ENCODE measurements at regions not wholly inside any gene's neighbourhood (a gene's known extent, or its start where the extent isn't known, plus 50 kb on each side); places are given as distances from the start of the nearest gene placed in this dataset.
"Not testable (repeated sequence)": the region's sequence is repeated elsewhere in the genome, so short reads cannot be mapped to it uniquely, and the experiment has no call there.

DNA sequence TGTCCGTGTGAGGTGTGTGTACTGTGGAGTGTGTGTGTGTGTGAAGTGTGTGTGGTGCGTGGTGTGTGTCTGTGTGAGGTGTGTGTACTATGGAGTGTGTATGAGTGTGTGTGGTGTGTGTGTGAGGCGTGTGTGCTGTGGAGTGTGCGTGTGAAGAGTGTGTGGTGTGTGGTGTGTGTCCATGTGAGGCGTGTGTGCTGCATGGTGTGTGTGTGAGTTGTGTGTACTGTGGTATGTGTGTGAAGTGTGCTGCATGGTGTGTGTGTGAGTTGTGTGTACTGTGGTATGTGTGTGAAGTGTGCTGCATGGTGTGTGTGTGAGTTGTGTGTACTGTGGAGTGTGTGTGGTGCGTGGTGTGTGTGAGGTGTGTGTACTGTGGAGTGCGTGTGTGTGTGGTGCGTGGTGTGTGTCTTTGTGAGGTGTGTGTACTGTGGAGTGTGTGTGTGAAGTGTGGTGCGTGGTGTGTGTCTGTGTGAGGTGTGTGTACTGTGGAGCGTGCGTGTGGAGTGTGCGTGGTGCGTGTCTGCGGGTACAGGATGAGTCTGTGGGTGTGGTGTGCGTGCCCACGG, 82.4 kb upstream of the PRR5 start:
- H3K27me3 Mint-ChIP-seq (ENCODE audit: low read depth); H3K4me1 Mint-ChIP-seq (ENCODE audit: low read depth); H3K4me3 Mint-ChIP-seq; H3K27ac Mint-ChIP-seq; CTCF ChIA-PET; H3K9me3 Mint-ChIP-seq; DNase-seq; H3K36me3 Mint-ChIP-seq (ENCODE audit: low read depth): not testable (repeated sequence)
- intact Hi-C loops (cut with micrococcal nuclease): loop anchor here (5.0 to 10.0 kb wide), 2 partner anchors 285 to 437 kb away; partner anchors contain the start of gene PARVG

DNA sequence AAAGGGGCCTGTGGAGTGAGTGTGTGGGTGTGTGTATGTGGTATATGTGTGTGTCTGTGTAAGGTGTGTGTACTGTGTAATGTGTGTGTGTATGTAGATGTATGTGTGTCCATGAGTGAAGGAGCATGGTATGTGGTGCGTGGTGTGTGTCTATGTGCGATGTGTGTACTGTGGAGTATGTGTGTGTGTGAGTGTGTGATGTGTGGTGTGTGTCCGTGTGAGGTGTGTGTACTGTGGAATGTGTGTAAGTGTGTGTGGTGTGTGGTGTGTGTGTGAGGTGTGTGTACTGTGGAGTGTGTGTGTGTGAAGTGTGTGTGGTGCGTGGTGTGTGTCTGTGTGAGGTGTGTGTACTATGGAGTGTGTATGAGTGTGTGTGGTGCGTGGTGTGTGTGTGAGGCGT, 83.1 kb upstream of the PRR5 start:
- H3K27ac Mint-ChIP-seq; CTCF ChIA-PET; DNase-seq; H3K4me1 Mint-ChIP-seq (ENCODE audit: low read depth); H3K9me3 Mint-ChIP-seq; H3K36me3 Mint-ChIP-seq (ENCODE audit: low read depth); intact Hi-C loops (cut with micrococcal nuclease); H3K27me3 Mint-ChIP-seq (ENCODE audit: low read depth); H3K4me3 Mint-ChIP-seq: not testable (repeated sequence)

DNA sequence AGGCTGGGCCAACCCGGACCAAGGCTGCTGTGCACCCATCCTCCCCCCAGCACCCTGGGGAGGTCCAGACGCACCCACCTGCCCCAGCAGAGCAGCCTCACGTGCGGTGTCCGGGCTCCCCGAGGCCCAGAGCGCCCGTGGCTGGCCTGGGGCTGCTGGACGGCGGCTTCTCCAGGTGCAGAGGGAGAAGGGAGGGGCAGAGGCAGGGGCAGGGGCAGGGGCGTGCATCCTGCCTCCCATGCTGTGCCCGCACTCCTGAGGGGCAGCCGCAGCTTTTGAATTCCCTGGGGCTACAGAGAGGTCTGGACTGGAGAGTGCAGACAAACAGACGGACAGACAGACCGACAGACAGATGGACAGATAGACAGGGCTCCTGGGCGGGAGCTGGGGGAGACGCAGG, 83.6 kb upstream of the PRR5 start:
- Mint-ChIP-seq H3K36me3 (ENCODE audit: low read depth) (no peaks in the 10 kb centered on the region), H3K9me3 (peaks cover 10% of the 10 kb centered on the region), H3K4me3 (no peak overlapping the region), H3K27ac (no peak overlapping the region), H3K27me3 (ENCODE audit: low read depth) (no peaks in the 10 kb centered on the region), H3K4me1 (ENCODE audit: low read depth) (peaks cover 5% of the 10 kb centered on the region)
- intact Hi-C loops (cut with micrococcal nuclease): no loop called here
- CTCF ChIA-PET: no interaction called here
- DNase-seq: no peak

DNA sequence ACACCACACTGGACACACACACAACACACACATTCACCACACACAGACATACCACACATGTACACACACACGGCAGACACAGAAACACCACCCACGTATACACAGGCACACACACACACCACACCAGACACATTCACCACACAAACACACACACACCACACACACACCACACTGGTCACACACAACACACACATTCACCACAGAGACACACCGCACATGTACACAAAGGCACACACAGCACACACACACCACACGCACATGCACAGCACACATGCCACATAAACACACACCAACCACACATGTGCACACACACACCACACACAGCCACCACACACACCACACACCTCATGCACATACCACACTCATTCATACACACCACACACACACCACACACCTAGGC, 84.2 kb upstream of the PRR5 start:
- H3K9me3 Mint-ChIP-seq: peaks cover 16% of the 10 kb centered on the region
- H3K27ac Mint-ChIP-seq: no peak overlapping the region
- H3K4me1 Mint-ChIP-seq (ENCODE audit: low read depth): peaks cover 5% of the 10 kb centered on the region
- CTCF ChIA-PET: no interaction called here
- intact Hi-C loops (cut with micrococcal nuclease): no loop called here
- no peaks in the 10 kb centered on the region for H3K27me3 Mint-ChIP-seq (ENCODE audit: low read depth)
- no peaks in the 10 kb centered on the region for H3K36me3 Mint-ChIP-seq (ENCODE audit: low read depth)
- no peak overlapping the region for H3K4me3 Mint-ChIP-seq
- no peak for DNase-seq

DNA sequence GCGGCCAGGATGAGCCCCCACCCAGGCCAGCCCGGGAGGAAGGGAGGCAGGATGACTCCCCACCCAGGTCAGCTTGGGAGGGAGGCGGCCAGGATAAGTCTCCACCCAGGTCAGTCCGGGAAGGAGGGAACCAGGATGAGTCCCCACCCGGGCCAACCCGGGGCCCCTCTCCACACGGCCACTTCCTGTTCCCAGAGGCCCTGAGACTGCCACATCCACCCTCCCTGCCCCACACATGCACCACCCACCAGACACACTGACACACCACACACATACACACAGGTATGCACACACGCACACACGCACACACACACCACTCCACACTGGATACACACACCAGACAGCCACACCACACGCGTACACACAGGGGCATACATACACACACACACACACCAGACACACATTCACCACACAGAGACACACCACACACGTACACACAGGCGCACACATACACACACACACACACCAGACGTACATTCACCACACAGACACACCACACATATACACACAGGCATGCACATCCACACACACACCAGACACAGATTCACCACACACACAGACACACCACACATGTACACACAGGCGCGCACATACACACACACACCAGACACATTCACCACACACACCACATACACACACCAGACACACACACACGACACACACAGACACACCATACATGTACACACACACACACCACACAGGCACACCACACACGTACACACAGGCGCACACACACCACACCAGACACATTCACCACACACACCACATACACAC, 84.9 kb upstream of the PRR5 start:
- Mint-ChIP-seq H3K36me3 (ENCODE audit: low read depth) (no peaks in the 10 kb centered on the region), H3K9me3 (peaks cover 19% of the 10 kb centered on the region), H3K27ac (no peak overlapping the region), H3K27me3 (ENCODE audit: low read depth) (no peaks in the 10 kb centered on the region), H3K4me1 (ENCODE audit: low read depth) (peaks cover 5% of the 10 kb centered on the region), H3K4me3 (no peak overlapping the region)
- DNase-seq: no peak
- CTCF ChIA-PET: no interaction called here
- intact Hi-C loops (cut with micrococcal nuclease): no loop called here

DNA sequence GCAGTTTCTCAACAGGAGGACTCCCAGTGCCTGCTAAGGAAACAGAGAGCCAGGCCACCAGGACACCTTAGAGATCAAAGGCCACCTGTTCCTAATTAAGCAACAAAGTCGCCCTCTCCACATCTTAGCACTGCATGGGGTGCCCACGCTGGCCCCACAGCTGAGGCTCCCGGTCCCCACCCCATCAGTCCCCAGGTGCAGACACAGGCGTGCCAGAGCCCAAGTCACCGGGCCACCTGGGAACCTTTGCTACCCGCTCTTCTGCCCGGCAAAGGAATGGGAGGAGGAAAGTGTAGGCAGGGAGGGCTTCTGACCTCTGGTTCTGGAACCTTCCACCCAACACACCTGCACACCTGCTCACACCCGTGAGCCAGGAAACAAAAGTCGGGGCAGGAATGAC, 85.5 kb upstream of the PRR5 start:
- Mint-ChIP-seq H3K27ac (no peak overlapping the region), H3K9me3 (peaks cover 25% of the 10 kb centered on the region)
- CTCF ChIA-PET: no interaction called here

DNA sequence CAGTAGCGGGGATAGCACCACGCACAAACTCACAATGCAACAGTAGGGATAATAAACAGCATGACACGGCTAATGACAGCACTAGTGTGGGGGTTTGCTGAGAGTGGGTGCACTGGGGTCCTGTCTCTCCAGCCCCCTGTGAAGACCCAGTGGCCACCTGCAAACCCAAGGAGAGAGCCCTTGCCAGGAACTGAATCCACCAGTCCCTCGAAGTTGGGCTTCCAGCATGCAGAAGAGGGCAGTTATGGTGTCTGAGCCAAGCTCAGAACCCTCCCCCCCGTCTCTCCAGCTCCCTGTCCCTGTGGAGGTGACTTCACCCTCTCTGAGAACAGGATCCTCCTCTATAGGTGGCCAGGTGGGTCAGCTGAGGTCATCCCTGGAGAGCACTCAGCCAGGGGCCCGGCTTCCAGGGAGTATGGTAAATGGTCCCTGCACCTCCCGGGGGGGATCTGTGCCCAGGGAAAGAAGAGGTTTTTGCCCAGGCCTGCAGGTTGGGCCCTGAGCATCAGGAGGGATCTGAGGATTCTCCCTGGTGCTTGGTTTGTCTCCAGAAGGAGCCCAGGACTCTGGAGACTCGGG, 86.3 kb upstream of the PRR5 start:
- Mint-ChIP-seq H3K27ac (no peak overlapping the region), H3K4me1 (ENCODE audit: low read depth) (peaks cover 5% of the 10 kb centered on the region), H3K27me3 (ENCODE audit: low read depth) (no peaks in the 10 kb centered on the region), H3K4me3 (no peak overlapping the region), H3K9me3 (peaks cover 30% of the 10 kb centered on the region), H3K36me3 (ENCODE audit: low read depth) (no peaks in the 10 kb centered on the region)
- intact Hi-C loops (cut with micrococcal nuclease): no loop called here
- no peak for DNase-seq
- CTCF ChIA-PET: no interaction called here

More for the DNA sequence above, 85.5 kb upstream of the PRR5 start:
- Mint-ChIP-seq H3K4me1 (ENCODE audit: low read depth) (peaks cover 5% of the 10 kb centered on the region), H3K4me3 (no peak overlapping the region), H3K36me3 (ENCODE audit: low read depth) (no peaks in the 10 kb centered on the region), H3K27me3 (ENCODE audit: low read depth) (no peaks in the 10 kb centered on the region)
- DNase-seq: no peak
- intact Hi-C loops (cut with micrococcal nuclease): no loop called here

DNA sequence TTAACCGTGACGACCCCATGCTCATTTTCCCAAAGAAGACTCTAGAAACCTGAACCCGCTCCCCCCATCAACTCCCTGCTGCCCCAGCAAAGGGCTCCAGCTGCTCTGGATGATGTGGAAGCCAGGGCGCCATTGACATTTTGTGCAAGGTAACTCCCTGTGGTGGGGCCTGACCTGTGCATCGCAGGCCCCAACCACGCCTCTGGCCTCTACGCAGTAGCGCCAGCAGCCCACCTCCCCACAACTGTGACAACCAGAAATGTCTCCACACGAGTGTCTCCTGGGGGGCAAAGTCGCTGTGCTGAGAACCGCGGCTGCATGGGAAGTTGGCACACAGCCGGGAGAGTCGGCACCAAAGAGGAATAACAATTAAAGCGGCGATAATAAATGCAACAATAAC, 86.9 kb upstream of the PRR5 start:
- peaks cover 32% of the 10 kb centered on the region for H3K9me3 Mint-ChIP-seq
- peaks cover under 1% of the 10 kb centered on the region for H3K4me1 Mint-ChIP-seq (ENCODE audit: low read depth)
- CTCF ChIA-PET: no interaction called here
- H3K4me3 Mint-ChIP-seq: no peak overlapping the region
- no peaks in the 10 kb centered on the region for H3K27me3 Mint-ChIP-seq (ENCODE audit: low read depth)
- no peaks in the 10 kb centered on the region for H3K36me3 Mint-ChIP-seq (ENCODE audit: low read depth)
- H3K27ac Mint-ChIP-seq: no peak overlapping the region
- no peak for DNase-seq
- intact Hi-C loops (cut with micrococcal nuclease): no loop called here

DNA sequence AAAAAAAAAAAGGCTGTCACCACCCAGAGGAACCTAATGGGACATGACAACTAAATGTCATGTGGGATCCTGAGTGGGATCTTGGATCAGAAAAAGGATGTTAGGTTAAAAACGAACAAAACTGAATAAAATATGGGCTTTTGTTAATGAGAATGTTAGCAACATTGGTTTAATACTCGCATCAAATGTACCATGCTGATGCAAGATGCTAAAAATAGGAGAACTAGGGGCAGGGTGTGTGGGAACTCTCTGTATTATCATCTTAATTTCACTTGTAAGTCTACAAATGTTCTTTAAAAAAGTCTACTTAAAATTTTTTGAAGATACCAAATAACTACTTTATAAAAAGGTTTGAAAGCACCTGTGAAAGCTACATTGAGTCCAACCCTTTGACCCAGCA, 88.8 kb upstream of the PRR5 start:
- DNase-seq: no peak
- H3K9me3 Mint-ChIP-seq: peaks cover 33% of the 10 kb centered on the region
- H3K27me3 Mint-ChIP-seq (ENCODE audit: low read depth): no peaks in the 10 kb centered on the region
- H3K4me1 Mint-ChIP-seq (ENCODE audit: low read depth): no peaks in the 10 kb centered on the region
- CTCF ChIA-PET: no interaction called here
- no peaks in the 10 kb centered on the region for H3K36me3 Mint-ChIP-seq (ENCODE audit: low read depth)
- intact Hi-C loops (cut with micrococcal nuclease): no loop called here
- no peak overlapping the region for H3K27ac Mint-ChIP-seq
- H3K4me3 Mint-ChIP-seq: no peak overlapping the region

DNA sequence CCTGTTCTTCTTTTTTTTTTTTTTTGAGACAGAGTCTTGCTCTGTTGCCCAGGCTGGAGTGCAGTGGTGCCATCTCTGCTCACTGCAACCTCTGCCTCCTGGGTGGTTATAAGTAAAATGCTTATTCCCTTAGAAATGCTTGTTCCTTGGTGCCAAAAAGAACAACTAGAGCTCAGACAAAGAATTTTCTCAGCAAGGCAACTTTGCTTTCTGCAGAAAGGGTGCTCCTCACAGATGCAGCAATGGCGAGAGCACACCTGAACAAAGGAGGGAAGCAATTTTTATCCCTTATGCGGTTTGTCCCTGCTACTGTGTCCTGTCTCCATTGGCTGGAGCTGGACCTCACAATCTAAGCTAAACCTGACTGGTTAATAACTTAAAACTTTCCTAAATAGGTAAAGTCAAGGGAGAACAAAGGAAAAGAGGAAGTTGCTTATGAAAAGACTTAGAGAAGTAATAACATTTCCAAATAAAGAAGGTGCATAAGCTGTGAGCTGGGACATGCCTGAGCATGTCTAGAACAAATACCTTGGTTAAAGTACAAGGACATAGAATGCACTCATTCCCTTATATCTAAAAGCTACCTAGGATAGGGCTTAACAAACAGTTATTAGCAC, 90.0 kb upstream of the PRR5 start:
- H3K27me3 Mint-ChIP-seq (ENCODE audit: low read depth): no peaks in the 10 kb centered on the region
- intact Hi-C loops (cut with micrococcal nuclease): no loop called here
- no peaks in the 10 kb centered on the region for H3K36me3 Mint-ChIP-seq (ENCODE audit: low read depth)
- no peaks in the 10 kb centered on the region for H3K4me1 Mint-ChIP-seq (ENCODE audit: low read depth)
- H3K27ac Mint-ChIP-seq: no peak overlapping the region
- no peak for DNase-seq
- no peak overlapping the region for H3K4me3 Mint-ChIP-seq
- CTCF ChIA-PET: interaction anchor here (0.6 to 1.1 kb wide), 4 partner anchors 14 to 35 kb away, joined by 3 read pairs; no protein-coding TSS in a partner anchor
- H3K9me3 Mint-ChIP-seq: peaks cover 33% of the 10 kb centered on the region

DNA sequence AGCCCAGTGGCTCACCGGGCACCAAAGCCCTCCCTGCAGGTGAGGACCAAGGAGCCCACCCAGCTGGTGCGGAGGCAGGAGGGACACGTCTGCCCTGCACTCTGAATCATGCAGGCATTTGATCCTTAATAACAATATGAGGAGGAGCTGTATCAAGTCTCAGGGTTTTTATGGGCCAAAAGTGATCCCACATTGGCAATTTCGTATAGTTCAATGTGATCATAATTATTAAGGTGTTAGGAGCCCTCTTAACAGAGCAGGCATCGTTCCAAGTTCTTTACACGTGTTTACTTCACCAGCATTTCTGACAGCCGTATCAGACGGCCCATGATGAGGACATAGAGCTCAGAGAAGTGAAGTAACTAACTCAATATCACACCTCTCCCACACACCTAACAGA, 91.9 kb upstream of the PRR5 start:
- intact Hi-C loops (cut with micrococcal nuclease): no loop called here
- CTCF ChIA-PET: no interaction called here
- Mint-ChIP-seq H3K27me3 (ENCODE audit: low read depth) (no peaks in the 10 kb centered on the region), H3K36me3 (ENCODE audit: low read depth) (no peaks in the 10 kb centered on the region), H3K4me3 (no peak overlapping the region), H3K4me1 (ENCODE audit: low read depth) (no peaks in the 10 kb centered on the region), H3K27ac (no peak overlapping the region), H3K9me3 (peaks cover 29% of the 10 kb centered on the region)
- DNase-seq: no peak

DNA sequence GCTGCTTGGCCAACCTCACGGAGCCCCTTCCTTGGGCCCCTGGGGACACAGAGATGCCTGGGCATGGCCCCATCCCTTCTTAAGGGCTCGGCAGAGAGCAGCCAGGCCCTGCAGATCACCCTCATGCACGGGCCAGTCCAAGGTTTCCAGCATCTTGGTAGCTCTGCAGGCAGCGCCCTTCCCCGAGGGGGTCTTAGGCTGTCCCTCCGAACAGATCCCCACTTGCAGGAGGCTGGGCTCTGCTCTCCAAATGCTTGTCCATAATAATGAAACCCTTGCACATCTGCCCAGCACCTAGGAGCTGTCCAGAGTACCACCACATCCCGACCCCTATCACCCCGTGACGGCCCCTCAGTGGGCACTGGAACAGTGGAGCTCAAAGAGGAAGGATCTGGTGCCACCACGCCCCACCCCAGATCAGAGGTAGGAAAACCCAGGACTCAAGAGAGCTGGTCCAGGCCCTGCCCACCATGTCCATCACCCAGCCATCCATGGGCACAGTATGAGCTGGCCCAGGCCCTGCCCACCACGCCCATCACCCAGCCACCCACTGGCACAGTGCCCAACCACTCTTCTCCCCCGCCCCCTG, 92.5 kb upstream of the PRR5 start:
- intact Hi-C loops (cut with micrococcal nuclease): no loop called here
- Mint-ChIP-seq H3K27ac (no peak overlapping the region), H3K4me3 (no peak overlapping the region), H3K9me3 (peaks cover 26% of the 10 kb centered on the region), H3K4me1 (ENCODE audit: low read depth) (no peaks in the 10 kb centered on the region), H3K36me3 (ENCODE audit: low read depth) (no peaks in the 10 kb centered on the region), H3K27me3 (ENCODE audit: low read depth) (peaks cover 2% of the 10 kb centered on the region)
- CTCF ChIA-PET: interaction anchor here (0.7 kb wide), 1 partner anchor 17 kb away, joined by 3 read pairs; no protein-coding TSS in a partner anchor
- no peak for DNase-seq
